ENCODE measurements at regions not wholly inside any gene's neighbourhood (a gene's known extent, or its start where the extent isn't known, plus 50 kb on each side); places are given as distances from the start of the nearest gene placed in this dataset.

- no peak for TF ChIP-seq ZBTB7A (IDR thresholded peaks at IDR 0.05; ENCODE audit: low read depth)
- no peak for TF ChIP-seq YY1 (IDR thresholded peaks at IDR 0.05; ENCODE audit: low read depth)
- TF ChIP-seq CREB1 (IDR thresholded peaks at IDR 0.05; ENCODE audit: low read depth): no peak
- no peak for TF ChIP-seq RAD21 (IDR thresholded peaks at IDR 0.05; ENCODE audit: low read depth)
- no peak for TF ChIP-seq TEAD4 (IDR thresholded peaks at IDR 0.05)
- no peak for TF ChIP-seq NFIC (IDR thresholded peaks at IDR 0.05)
- no peak for TF ChIP-seq CEBPB (IDR thresholded peaks at IDR 0.05)
- TF ChIP-seq REST (IDR thresholded peaks at IDR 0.05; ENCODE audit: low read depth): no peak
- no peak for TF ChIP-seq MAX (IDR thresholded peaks at IDR 0.05)
- no peak for TF ChIP-seq FOXM1 (IDR thresholded peaks at IDR 0.05; ENCODE audit: borderline replicate concordance, low read depth)
Observed at GRCh38 chr5:110899566-110900412, 161.0 kb downstream of the SLC25A46 start.

All from Ishikawa (cell line).